IMR-90 (cell line): ENCODE measurements at regions not wholly inside any gene's neighbourhood (a gene's known extent, or its start where the extent isn't known, plus 50 kb on each side); places are given as distances from the start of the nearest gene placed in this dataset.

Experiments used
- ATAC-seq: fragments of 200-7000 bp; cut with Tn5 transposase; 2 replicates; pipeline ENCODE4 v1.9.1; 2020; ENCODE audit warnings: low read depth, mild to moderate bottlenecking, moderate library complexity
- BruUV-seq: library from RNA; stranded (reverse); fragments of 400-500 nt; replicated peaks from 2 replicates; lab custom pipeline; 2021; lab: Mats Ljungman, UMichigan
- CTCF ChIA-PET: fragments of 300-600 bp; formaldehyde crosslinking; extraction: SDS; loops from one replicate; lab custom pipeline; 2021; ENCODE audit warnings: antibody characterized with exemption; lab: Yijun Ruan, JAX
- POLR2A ChIA-PET: fragments of 300-600 bp; sonication (Branson Sonifier 250); formaldehyde crosslinking; loops from one replicate; lab custom pipeline; 2022; ENCODE audit warnings: antibody characterized with exemption; ENCODE audit not compliant: unreplicated experiment; lab: Charles Lee
- DNase-seq: peaks from one replicate; pipeline ENCODE4 v3.0.0; 2013
- H2AFZ ChIP-seq: replicated peaks from 2 replicates; pipeline ENCODE3; 2013; ENCODE audit warnings: low read length, mild to moderate bottlenecking; ENCODE audit not compliant: poor library complexity
- H2AK5ac ChIP-seq: 2 replicates; pipeline ENCODE4 v1.6.1; 2013; ENCODE audit warnings: low read depth, low read length, inconsistent platforms
- H2AK9ac ChIP-seq: replicated peaks from 2 replicates; pipeline ENCODE3; 2013; ENCODE audit warnings: mild to moderate bottlenecking, low read depth, low read length, moderate library complexity; ENCODE audit not compliant: poor library complexity
- H2BK120ac ChIP-seq: 2 replicates; pipeline ENCODE4 v1.6.1; 2013; ENCODE audit warnings: low read depth, low read length, inconsistent platforms
- H2BK15ac ChIP-seq: 3 replicates; pipeline ENCODE4 v1.6.1; 2013; ENCODE audit warnings: low read depth, low read length, inconsistent platforms
- H2BK20ac ChIP-seq: 2 replicates; pipeline ENCODE4 v1.6.1; 2013; ENCODE audit warnings: low read depth, mild to moderate bottlenecking, inconsistent platforms, low read length, moderate library complexity
- H2BK5ac ChIP-seq: 2 replicates; pipeline ENCODE4 v1.6.1; 2013; ENCODE audit warnings: mild to moderate bottlenecking, low read depth, low read length, inconsistent platforms; ENCODE audit not compliant: poor library complexity, severe bottlenecking
- H3K14ac ChIP-seq: replicated peaks from 2 replicates; pipeline ENCODE4 v1.6.1; 2013; ENCODE audit warnings: low read depth, low read length, inconsistent platforms
- H3K18ac ChIP-seq: 2 replicates; pipeline ENCODE4 v1.6.1; 2013; ENCODE audit warnings: low read depth, low read length, control low read depth
- H3K23ac ChIP-seq: 2 replicates; pipeline ENCODE4 v1.6.1; 2013; ENCODE audit warnings: low read depth, low read length, inconsistent platforms
- H3K27ac ChIP-seq: 2 replicates; pipeline ENCODE4 v1.5.1; 2013; ENCODE audit warnings: mild to moderate bottlenecking, control low read depth, low read length; ENCODE audit not compliant: insufficient read depth
- H3K27me3 ChIP-seq: 2 replicates; pipeline ENCODE4 v1.6.1; 2013; ENCODE audit warnings: low read length; ENCODE audit not compliant: control insufficient read depth, insufficient read depth
- H3K36me3 ChIP-seq: 2 replicates; pipeline ENCODE4 v1.6.1; 2013; ENCODE audit warnings: low read length, mixed read lengths; ENCODE audit not compliant: control insufficient read depth, insufficient read depth
- H3K4ac ChIP-seq: 2 replicates; pipeline ENCODE4 v1.6.1; 2013; ENCODE audit warnings: low read depth, low read length, inconsistent platforms
- H3K4me1 ChIP-seq: 2 replicates; pipeline ENCODE4 v1.6.1; 2013; ENCODE audit warnings: low read length, mixed read lengths; ENCODE audit not compliant: control insufficient read depth, insufficient read depth
- H3K4me2 ChIP-seq: 2 replicates; pipeline ENCODE4 v1.6.1; 2013; ENCODE audit warnings: low read depth, mild to moderate bottlenecking, control low read depth, low read length, moderate library complexity
- H3K4me3 ChIP-seq: 2 replicates; pipeline ENCODE4 v1.5.1; 2013; ENCODE audit warnings: low read depth, mild to moderate bottlenecking, control low read depth, low read length, moderate library complexity; ENCODE audit not compliant: insufficient read depth
- H3K56ac ChIP-seq: 2 replicates; pipeline ENCODE4 v1.6.1; 2013; ENCODE audit warnings: low read length, inconsistent platforms; ENCODE audit not compliant: insufficient read depth; ENCODE audit errors: extremely low read depth
- H3K79me1 ChIP-seq, 2 experiments: 2 replicates each; pipeline ENCODE4 v1.6.1; 2013; ENCODE audit warnings: low read length in 2 of 2, inconsistent platforms in 1 of 2, low read depth in 1 of 2
- H3K9ac ChIP-seq: 2 replicates; pipeline ENCODE4 v1.6.1; 2013; ENCODE audit warnings: low read depth, low read length, control low read depth
- H3K9me1 ChIP-seq: 2 replicates; pipeline ENCODE4 v1.6.1; 2013; ENCODE audit warnings: low read length, inconsistent platforms; ENCODE audit not compliant: insufficient read depth
- H3K9me3 ChIP-seq: 2 replicates; pipeline ENCODE4 v1.6.1; 2013; ENCODE audit warnings: low read length; ENCODE audit not compliant: control insufficient read depth, insufficient read depth
- H4K20me1 ChIP-seq: 2 replicates; pipeline ENCODE4 v1.6.1; 2013; ENCODE audit warnings: low read length, inconsistent platforms; ENCODE audit not compliant: insufficient read depth
- H4K5ac ChIP-seq: 2 replicates; pipeline ENCODE4 v1.6.1; 2013; ENCODE audit warnings: mild to moderate bottlenecking, low read depth, low read length, control low read depth
- H4K8ac ChIP-seq, 2 experiments: 2 replicates each; pipeline ENCODE4 v1.6.1; 2013; ENCODE audit warnings: low read depth in 2 of 2, low read length in 2 of 2, control low read depth in 1 of 2, inconsistent platforms in 1 of 2
- H4K91ac ChIP-seq: 2 replicates; pipeline ENCODE4 v1.6.1; 2013; ENCODE audit warnings: low read depth, low read length, inconsistent platforms; ENCODE audit not compliant: insufficient read depth
- CEBPB ChIP-seq: IDR thresholded peaks from 2 replicates; pipeline ENCODE4 v1.6.1; 2012; ENCODE audit warnings: low read depth, low read length, improper control_type of control experiment
- CHD1 ChIP-seq: IDR thresholded peaks from 2 replicates; pipeline ENCODE4 v1.6.1; 2012; ENCODE audit warnings: low read depth, low read length, improper control_type of control experiment
- CTCF ChIP-seq: conservative IDR thresholded peaks from 2 replicates; pipeline ENCODE4 v1.5.1; 2012; ENCODE audit warnings: mild to moderate bottlenecking, low read depth, low read length, improper control_type of control experiment
- ELK1 ChIP-seq: fragments of 150-350 bp; IDR thresholded peaks from 2 replicates; pipeline ENCODE4 v1.6.1; 2016; ENCODE audit warnings: low read depth, mild to moderate bottlenecking, low read length, moderate library complexity, borderline replicate concordance
- FOS ChIP-seq: fragments of 150-350 bp; IDR thresholded peaks from 2 replicates; pipeline ENCODE4 v1.6.1; 2016; ENCODE audit warnings: low read depth, low read length
- MAFK ChIP-seq: IDR thresholded peaks from 2 replicates; pipeline ENCODE4 v1.6.1; 2012; ENCODE audit warnings: low read depth, low read length, improper control_type of control experiment
- MAZ ChIP-seq: IDR thresholded peaks from 2 replicates; pipeline ENCODE4 v1.6.1; 2012; ENCODE audit warnings: low read depth, mild to moderate bottlenecking, low read length, improper control_type of control experiment, moderate library complexity, borderline replicate concordance
- MXI1 ChIP-seq: IDR thresholded peaks from 2 replicates; pipeline ENCODE4 v1.6.1; 2012; ENCODE audit warnings: low read depth, mild to moderate bottlenecking, low read length, moderate library complexity, borderline replicate concordance
- NFE2L2 ChIP-seq: fragments of 150-350 bp; IDR thresholded peaks from 2 replicates; pipeline ENCODE4 v1.6.1; 2016; ENCODE audit warnings: low read depth, mild to moderate bottlenecking, low read length
- POLR2A ChIP-seq: IDR thresholded peaks from 2 replicates; pipeline ENCODE4 v1.6.1; 2012; ENCODE audit warnings: mild to moderate bottlenecking, low read depth, low read length
- RAD21 ChIP-seq: IDR thresholded peaks from 2 replicates; pipeline ENCODE4 v1.6.1; 2012; ENCODE audit warnings: low read length, improper control_type of control experiment
- RCOR1 ChIP-seq: IDR thresholded peaks from 2 replicates; pipeline ENCODE4 v1.6.1; 2012; ENCODE audit warnings: mild to moderate bottlenecking, low read length, improper control_type of control experiment; ENCODE audit not compliant: insufficient replicate concordance
- RFX5 ChIP-seq: IDR thresholded peaks from 2 replicates; pipeline ENCODE4 v1.8.0; 2012; ENCODE audit warnings: low read depth, mild to moderate bottlenecking, low read length, moderate library complexity
- WGBS, 2 experiments: methylation state at CpG; one replicate each; pipeline versions ENCODE4 v1.1.5 to v1.1.7; 2013; ENCODE audit warnings: missing lambda C conversion rate in 2 of 2; ENCODE audit not compliant: insufficient read length in 1 of 2; ENCODE audit errors: extremely low coverage in 2 of 2; 5-methylcytosine and 5-hydroxymethylcytosine counted together
- dilution Hi-C: fragments of 300-500 bp; cut with HindIII; formaldehyde crosslinking; loops from one replicate; pipeline ENCODE4 v1.14.3; 2018; ENCODE audit warnings: low sequenced_read_pairs; ENCODE audit not compliant: unreplicated experiment
- in situ Hi-C: fragments of 300-500 bp; cut with MboI; formaldehyde crosslinking; loops from 3 replicates; pipeline ENCODE4 v1.14.3; 2019; ENCODE audit warnings: low sequenced_read_pairs, inconsistent platforms, mixed read lengths
- intact Hi-C: fragments of 100-400 bp; cut with micrococcal nuclease; formaldehyde crosslinking; loops from 2 replicates; pipeline ENCODE4 v1.10.0; 2022
- TF ChIP-seq, protein P1 (sequence below): fragments of 150-350 bp; IDR thresholded peaks from 2 replicates; pipeline ENCODE4 v1.6.1; 2017; ENCODE audit warnings: mild to moderate bottlenecking, antibody characterized with exemption, low read length, low read depth

GRCh38 chr3:59189939-59190338, 140.1 kb upstream of the CFAP20DC start:
- Histone ChIP-seq H3K27ac (no peak overlapping the region), H3K14ac (no peak overlapping the region), H2BK15ac (no peak overlapping the region), H4K91ac (no peak overlapping the region), H3K27me3 (no peaks in the 10 kb centered on the region), H3K18ac (no peak overlapping the region), H3K56ac (no peak overlapping the region), H3K9me3 (no peaks in the 10 kb centered on the region), H2AFZ (peak overlapping the region; percentile 63), H3K9ac (no peak overlapping the region), H3K9me1 (no peaks in the 10 kb centered on the region), H4K20me1 (no peaks in the 10 kb centered on the region), H2AK5ac (no peak overlapping the region), H3K79me1 (no peaks in the 10 kb centered on the region), H2BK20ac (no peak overlapping the region), H4K5ac (no peak overlapping the region), H2BK120ac (no peak overlapping the region), H3K4me1 (peaks cover 2% of the 10 kb centered on the region; the same call in 1 of the 2 replicates), H3K4me3 (no peak overlapping the region), H3K23ac (no peak overlapping the region), H3K36me3 (no peaks in the 10 kb centered on the region), H2AK9ac (no peak overlapping the region), H3K4me2 (no peak overlapping the region), H4K8ac (no peak overlapping the region), H2BK5ac (no peak overlapping the region), H3K4ac (no peak overlapping the region)
- in situ Hi-C loops = no loop called here
- TF ChIP-seq POLR2A (no peak), ELK1 (no peak), CEBPB (no peak), RAD21 (no peak), RFX5 (no peak), RCOR1 (no peak), MAZ (no peak), NFE2L2 (no peak), FOS (no peak), MAFK (no peak), CTCF (no peak), MXI1 (no peak), CHD1 (no peak)
- TF ChIP-seq, protein P1, sequence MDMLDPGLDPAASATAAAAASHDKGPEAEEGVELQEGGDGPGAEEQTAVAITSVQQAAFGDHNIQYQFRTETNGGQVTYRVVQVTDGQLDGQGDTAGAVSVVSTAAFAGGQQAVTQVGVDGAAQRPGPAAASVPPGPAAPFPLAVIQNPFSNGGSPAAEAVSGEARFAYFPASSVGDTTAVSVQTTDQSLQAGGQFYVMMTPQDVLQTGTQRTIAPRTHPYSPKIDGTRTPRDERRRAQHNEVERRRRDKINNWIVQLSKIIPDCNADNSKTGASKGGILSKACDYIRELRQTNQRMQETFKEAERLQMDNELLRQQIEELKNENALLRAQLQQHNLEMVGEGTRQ = no peak
- ATAC-seq = no peak; the same call in 1 of the 2 replicates
- CTCF ChIA-PET = no interaction called here
- BruUV-seq = no TSS peak
- WGBS, 2 experiments = 60% methylated on average over 1 of the region's 5 CpGs; no CpG with 5 or more reads in 1 of the 2 experiments
- POLR2A ChIA-PET = no interaction called here
- dilution Hi-C loops = no loop called here
- intact Hi-C loops = no loop called here
- DNase-seq = no peak
